ENCODE measurements at regions not wholly inside any gene's neighbourhood (a gene's known extent, or its start where the extent isn't known, plus 50 kb on each side); places are given as distances from the start of the nearest gene placed in this dataset.

DNA sequence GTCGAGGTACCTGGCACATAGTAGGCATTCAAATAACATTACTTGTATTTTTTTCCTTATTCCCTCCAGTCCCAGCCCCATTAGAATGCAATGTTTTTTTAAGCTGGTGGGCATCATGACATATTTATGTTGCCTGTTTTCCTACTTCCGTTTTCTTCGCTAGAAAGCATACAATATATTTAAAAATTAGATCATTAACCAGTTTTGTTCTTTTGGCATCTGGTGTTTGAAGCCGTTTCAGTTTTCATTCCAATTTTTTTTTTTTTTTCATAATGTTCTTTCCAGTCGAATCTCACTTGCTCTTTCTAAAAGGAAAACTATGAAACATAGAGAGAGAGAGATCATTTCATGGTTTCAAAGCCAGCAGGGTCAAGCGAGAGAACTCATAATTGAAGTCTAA is 228.3 kb upstream of the C9orf72 start:
- H2AK5ac ChIP-seq (ENCODE audit: insufficient read length, low read length): no peak overlapping the region
- no peak overlapping the region for H4K91ac ChIP-seq (ENCODE audit: insufficient read length, low read depth, low read length)
- no peak overlapping the region for H4K5ac ChIP-seq (ENCODE audit: insufficient read length, low read depth, low read length)
- H2AFZ ChIP-seq (ENCODE audit: low read length): no peak overlapping the region
- no peak overlapping the region for H3K23ac ChIP-seq (ENCODE audit: insufficient read length, low read depth, low read length)
- H3K79me2 ChIP-seq (ENCODE audit: insufficient read depth, low read length): no peaks in the 10 kb centered on the region
- Mint-ChIP-seq H3K9me3 (no peaks in the 10 kb centered on the region), H3K4me3 (no peak overlapping the region), H3K27me3 (ENCODE audit: low read depth) (no peaks in the 10 kb centered on the region), H3K4me1 (no peaks in the 10 kb centered on the region), H3K27ac (no peak overlapping the region), H3K36me3 (ENCODE audit: insufficient read depth in 1 of 3, low read depth in 3 of 3) (no peaks in the 10 kb centered on the region)
- no CpG with 5 or more reads among the region's 6 CpGs for WGBS (ENCODE audit: extremely low coverage, insufficient read length, low lambda C conversion rate)
- H3K9me3 ChIP-seq (ENCODE audit: control insufficient read depth, low read depth, low read length): no peaks in the 10 kb centered on the region
- no peak overlapping the region for H2BK5ac ChIP-seq (ENCODE audit: insufficient read length, low read length)
- H3K79me1 ChIP-seq (ENCODE audit: insufficient read depth, low read depth, low read length, poor library complexity, severe bottlenecking): no peaks in the 10 kb centered on the region
- H3K4me2 ChIP-seq (ENCODE audit: insufficient read depth, insufficient read length, low read length): no peak overlapping the region
- H2BK120ac ChIP-seq (ENCODE audit: low read depth, low read length, poor library complexity, severe bottlenecking): no peak overlapping the region
- H3K27me3 ChIP-seq (ENCODE audit: insufficient read depth, low read length): no peaks in the 10 kb centered on the region
- no peak overlapping the region for H3K14ac ChIP-seq (ENCODE audit: insufficient read depth, low read length)
- no peak overlapping the region for H3K18ac ChIP-seq (ENCODE audit: insufficient read length, low read depth, low read length)
- no peak overlapping the region for H3K56ac ChIP-seq (ENCODE audit: insufficient read length, low read depth, low read length)
- H3T11ph ChIP-seq (ENCODE audit: low read length): no peak overlapping the region
- no peak overlapping the region for H4K8ac ChIP-seq (replicated peaks; ENCODE audit: insufficient read length, low read depth, low read length)
- no peak overlapping the region for H3K27ac ChIP-seq (ENCODE audit: insufficient read length, low read depth, low read length)
- no peak overlapping the region for H3K9ac ChIP-seq (ENCODE audit: extremely low read depth, insufficient read length, low read length)
- H2BK20ac ChIP-seq (ENCODE audit: low read depth, low read length, poor library complexity, severe bottlenecking): no peak overlapping the region
- no peak for DNase-seq
- H2BK12ac ChIP-seq (ENCODE audit: insufficient read length, low read depth, low read length): no peak overlapping the region
- no peaks in the 10 kb centered on the region for H3K4me1 ChIP-seq (ENCODE audit: insufficient read depth, low read length)
- H4K20me1 ChIP-seq (ENCODE audit: control insufficient read depth, insufficient read depth, insufficient read length): no peaks in the 10 kb centered on the region
- no peak for TF ChIP-seq CTCF (conservative IDR thresholded peaks at IDR 0.05)
- no peaks in the 10 kb centered on the region for H3K23me2 ChIP-seq (ENCODE audit: insufficient read length, low read depth, low read length, poor library complexity, severe bottlenecking)
- H2BK15ac ChIP-seq (ENCODE audit: low read depth, low read length): no peak overlapping the region
- H3K4ac ChIP-seq (ENCODE audit: low read depth, low read length): no peak overlapping the region

All from H9 (cell line).